IPS DF 6.9 (cell line): ENCODE measurements at regions not wholly inside any gene's neighbourhood (a gene's known extent, or its start where the extent isn't known, plus 50 kb on each side); places are given as distances from the start of the nearest gene placed in this dataset.

Experiments
- DNase-seq: peaks from one replicate; pipeline ENCODE4 v3.0.0-alpha.2; 2013; ENCODE audit warnings: low read depth, low spot score
- H3K27ac ChIP-seq: one replicate; pipeline ENCODE4 v1.5.1; 2013; ENCODE audit warnings: low read length, control low read depth
- H3K27me3 ChIP-seq: 2 replicates; pipeline ENCODE4 v1.6.1; 2013; ENCODE audit warnings: mild to moderate bottlenecking, low read length; ENCODE audit not compliant: control insufficient read depth, insufficient read depth
- H3K36me3 ChIP-seq: 2 replicates; pipeline ENCODE4 v1.6.1; 2013; ENCODE audit warnings: low read length; ENCODE audit not compliant: control insufficient read depth, insufficient read depth
- H3K4me1 ChIP-seq: 2 replicates; pipeline ENCODE4 v1.6.1; 2013; ENCODE audit warnings: low read length; ENCODE audit not compliant: control insufficient read depth, insufficient read depth
- H3K4me3 ChIP-seq: 2 replicates; pipeline ENCODE4 v1.5.1; 2013; ENCODE audit warnings: mild to moderate bottlenecking, low read length
- H3K9me3 ChIP-seq: 2 replicates; pipeline ENCODE4 v1.6.1; 2013; ENCODE audit warnings: low read length, inconsistent platforms; ENCODE audit not compliant: control insufficient read depth, insufficient read depth
- WGBS: extraction: QIAGEN DNeasy Blood & Tissue Kit; methylation state at CpG from one replicate; pipeline ENCODE4 v1.1.7; 2013; ENCODE audit warnings: mixed read lengths, missing lambda C conversion rate; ENCODE audit not compliant: insufficient read length, insufficient coverage; 5-methylcytosine and 5-hydroxymethylcytosine counted together

DNA sequence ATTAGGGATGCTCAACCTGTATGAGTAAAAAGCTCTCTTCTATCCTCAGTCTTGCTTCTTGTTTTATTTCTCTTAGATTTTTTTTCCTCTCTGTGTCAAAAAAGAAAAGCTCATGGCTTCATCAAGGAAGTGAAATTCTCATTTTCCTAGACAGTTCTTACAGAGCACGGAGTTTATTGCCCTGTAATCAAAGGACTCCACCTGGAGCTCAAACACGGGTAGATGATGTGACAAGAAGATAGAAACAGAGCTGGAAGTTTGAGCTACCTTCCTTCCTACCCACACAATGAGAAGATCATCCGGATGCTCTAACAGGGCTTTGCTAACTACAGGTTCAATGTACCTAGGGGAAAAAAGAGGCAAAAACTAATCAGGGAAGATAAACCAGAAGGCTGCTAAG lies 564.8 kb downstream of the MED13L start:
- no peak for DNase-seq
- Histone ChIP-seq H3K9me3 (no peaks in the 10 kb centered on the region), H3K27ac (no peak overlapping the region), H3K36me3 (no peaks in the 10 kb centered on the region), H3K27me3 (no peaks in the 10 kb centered on the region), H3K4me1 (no peaks in the 10 kb centered on the region), H3K4me3 (no peak overlapping the region)
- no CpG with 5 or more reads among the region's 3 CpGs for WGBS

DNA sequence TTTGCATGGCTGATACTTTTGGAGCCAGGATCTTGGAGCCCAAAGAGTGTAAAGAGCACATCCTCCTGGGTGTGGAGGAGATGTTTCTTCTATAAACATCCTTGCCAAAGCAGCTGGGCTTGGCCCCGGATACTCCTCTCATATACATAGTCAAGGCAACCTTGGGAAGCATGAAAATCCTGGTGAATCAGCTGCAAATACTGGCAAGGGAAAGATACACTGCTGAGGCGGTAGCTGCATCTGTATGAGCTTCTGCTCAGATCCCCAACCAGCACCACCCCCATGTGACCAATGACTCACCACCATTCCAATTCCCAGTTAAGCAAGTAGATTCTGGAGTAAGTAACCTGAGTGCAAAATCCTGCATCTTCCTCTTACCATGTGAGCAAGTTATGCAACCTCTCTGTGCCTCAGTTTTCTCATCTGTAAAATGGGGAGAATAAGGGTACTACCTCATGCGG lies 567.4 kb downstream of the MED13L start:
- no CpG with 5 or more reads among the region's 3 CpGs for WGBS
- Histone ChIP-seq H3K27ac (no peak overlapping the region), H3K27me3 (no peaks in the 10 kb centered on the region), H3K4me3 (no peak overlapping the region), H3K36me3 (no peaks in the 10 kb centered on the region), H3K9me3 (no peaks in the 10 kb centered on the region), H3K4me1 (no peaks in the 10 kb centered on the region)
- DNase-seq: no peak

DNA sequence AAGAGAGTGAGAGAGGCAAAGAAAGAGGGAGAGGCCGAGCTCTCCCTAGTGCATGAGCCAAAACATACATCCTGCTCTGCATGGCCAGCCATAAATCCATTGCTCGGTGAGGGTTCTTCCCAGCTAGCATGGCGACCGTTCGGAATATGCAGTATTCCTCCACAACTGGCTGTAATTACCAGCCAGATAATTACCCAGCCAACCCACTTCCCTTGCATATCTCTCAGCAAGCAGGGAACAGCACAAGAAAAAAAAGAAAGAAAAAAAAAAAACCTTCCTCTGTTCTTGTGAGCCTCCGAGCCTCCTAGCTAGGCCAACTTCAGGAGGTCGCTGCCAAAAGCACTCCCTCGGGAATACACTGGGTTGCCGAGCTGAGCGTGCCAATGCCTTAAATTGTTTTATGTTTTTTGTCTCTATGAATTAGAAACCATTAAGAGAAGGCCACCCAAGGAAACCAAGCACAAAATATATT lies 567.9 kb downstream of the MED13L start:
- Histone ChIP-seq H3K36me3 (no peaks in the 10 kb centered on the region), H3K9me3 (no peaks in the 10 kb centered on the region), H3K4me3 (no peak overlapping the region), H3K27me3 (no peaks in the 10 kb centered on the region), H3K27ac (no peak overlapping the region), H3K4me1 (no peaks in the 10 kb centered on the region)
- no peak for DNase-seq
- no CpG with 5 or more reads among the region's 10 CpGs for WGBS

DNA sequence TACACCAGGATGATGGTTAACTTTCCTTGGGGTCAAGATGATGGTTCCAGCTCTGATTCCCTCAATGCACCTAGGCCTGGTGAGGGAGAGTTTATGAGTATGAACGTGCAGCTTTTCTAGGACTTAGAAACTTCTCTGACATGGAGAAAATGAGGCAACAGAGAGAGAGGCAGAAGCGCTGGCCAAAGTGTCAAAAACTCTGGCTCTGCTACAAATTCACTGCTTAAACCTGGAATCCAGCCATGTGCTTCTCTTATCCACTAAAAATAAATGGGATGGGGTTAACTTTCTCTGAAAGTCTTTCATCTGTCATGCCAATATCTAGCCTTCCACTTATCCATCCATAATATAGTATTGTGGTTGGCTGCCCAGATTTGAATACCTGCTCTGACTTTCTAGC lies 568.7 kb downstream of the MED13L start:
- Histone ChIP-seq H3K4me3 (no peak overlapping the region), H3K27ac (no peak overlapping the region), H3K4me1 (no peaks in the 10 kb centered on the region), H3K36me3 (no peaks in the 10 kb centered on the region), H3K9me3 (no peaks in the 10 kb centered on the region), H3K27me3 (no peaks in the 10 kb centered on the region)
- WGBS: no CpG with 5 or more reads among the region's 2 CpGs
- DNase-seq: no peak

DNA sequence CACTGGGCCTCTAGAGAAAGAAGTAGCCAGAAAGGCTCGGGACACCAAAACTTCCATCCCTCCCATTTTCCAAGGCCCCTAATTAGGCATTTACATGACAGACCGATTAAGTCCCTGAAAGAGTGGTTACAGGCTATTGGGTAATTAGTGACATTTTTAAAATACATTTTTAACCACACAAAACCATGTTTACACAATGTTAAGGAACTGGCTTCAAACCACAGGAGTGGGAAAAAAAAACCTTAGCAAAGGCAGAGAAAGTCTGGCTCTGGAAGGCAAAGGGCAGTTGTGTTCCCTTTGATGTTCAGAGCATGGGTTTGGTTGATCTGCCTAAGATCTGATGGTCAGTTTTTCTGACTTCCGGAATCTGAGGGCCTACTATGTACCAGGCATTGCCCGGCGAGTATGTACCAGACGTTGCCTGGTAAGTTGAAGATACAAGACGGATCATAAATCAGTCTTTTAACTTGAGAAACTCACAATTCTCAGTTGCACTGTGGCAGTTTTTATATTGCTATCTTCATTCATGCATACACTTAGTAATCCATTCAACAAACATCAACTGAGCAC lies 576.5 kb downstream of the MED13L start:
- Histone ChIP-seq H3K4me1 (no peaks in the 10 kb centered on the region), H3K27ac (no peak overlapping the region), H3K27me3 (no peaks in the 10 kb centered on the region; the same call in 1 of the 2 replicates), H3K36me3 (no peaks in the 10 kb centered on the region), H3K9me3 (no peaks in the 10 kb centered on the region), H3K4me3 (no peak overlapping the region)
- no peak for DNase-seq
- WGBS: no CpG with 5 or more reads among the region's 7 CpGs

DNA sequence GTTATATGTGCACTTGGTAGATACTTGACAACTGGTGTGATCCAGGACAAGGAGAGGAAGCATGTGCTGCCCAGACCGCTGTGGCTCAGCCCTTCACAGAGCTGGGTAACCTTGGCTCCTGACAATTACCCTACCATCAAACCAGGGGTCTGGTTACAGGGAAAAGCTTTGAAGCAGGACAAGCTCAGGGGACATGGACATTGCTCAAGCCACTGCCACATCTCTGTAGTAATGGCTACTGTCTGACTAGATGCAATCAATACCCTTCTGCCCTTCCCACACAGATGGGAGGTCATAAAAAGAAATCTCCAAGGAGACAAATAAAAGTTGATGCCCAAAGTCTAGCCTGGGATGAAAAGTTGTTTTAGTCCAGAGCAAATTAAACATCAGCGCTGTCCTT lies 577.4 kb downstream of the MED13L start:
- Histone ChIP-seq H3K4me3 (no peak overlapping the region), H3K4me1 (no peaks in the 10 kb centered on the region), H3K27me3 (no peaks in the 10 kb centered on the region; the same call in 1 of the 2 replicates), H3K27ac (no peak overlapping the region), H3K9me3 (no peaks in the 10 kb centered on the region), H3K36me3 (no peaks in the 10 kb centered on the region)
- no CpG with 5 or more reads among the region's 2 CpGs for whole genome bisulfite sequencing
- DNase-seq: no peak

DNA sequence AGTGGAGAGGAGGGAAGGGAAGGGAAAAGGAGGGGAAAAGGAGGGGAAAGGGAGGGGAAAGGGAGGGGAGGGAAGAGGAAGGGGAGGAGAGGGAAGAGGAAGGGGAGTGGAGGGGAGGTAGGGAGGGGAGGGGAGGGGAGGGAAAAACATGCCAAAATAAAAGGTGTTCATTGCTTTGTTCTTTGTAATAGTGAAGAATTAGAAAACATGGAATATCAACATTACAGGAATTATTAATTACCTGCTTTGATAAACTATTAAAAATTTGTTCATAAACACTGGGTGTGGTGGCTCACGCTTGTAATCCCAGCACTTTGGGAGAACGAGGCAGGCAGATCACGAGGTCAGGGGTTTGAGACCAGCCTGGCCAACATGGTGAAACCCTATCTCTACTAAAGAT lies 579.2 kb downstream of the MED13L start:
- no peak overlapping the region for H3K27ac ChIP-seq
- no peak overlapping the region for H3K4me3 ChIP-seq
- H3K27me3 ChIP-seq: no peaks in the 10 kb centered on the region
- H3K4me1 ChIP-seq: no peaks in the 10 kb centered on the region
- WGBS: no CpG with 5 or more reads among the region's 3 CpGs
- H3K9me3 ChIP-seq: no peaks in the 10 kb centered on the region
- DNase-seq: no peak
- H3K36me3 ChIP-seq: no peaks in the 10 kb centered on the region

DNA sequence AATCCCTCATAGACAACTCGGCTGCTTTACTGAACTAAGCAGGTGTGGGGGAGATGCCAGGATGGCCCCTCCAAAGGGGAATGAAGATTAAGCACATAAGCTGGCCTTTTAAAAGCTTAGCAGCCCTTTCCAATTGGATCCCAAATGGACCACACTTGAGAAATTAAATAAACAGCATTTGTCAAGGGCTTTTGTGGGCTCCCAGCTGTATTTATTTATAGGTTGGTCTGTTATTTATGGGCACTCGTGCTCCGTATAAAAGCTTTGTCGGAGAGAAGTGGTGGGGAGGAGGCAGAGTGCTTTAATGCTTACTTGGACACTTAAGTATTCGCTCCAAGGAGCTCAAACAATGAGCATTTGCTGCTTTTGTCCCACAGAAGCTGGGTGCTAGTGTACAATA lies 580.2 kb downstream of the MED13L start:
- Histone ChIP-seq H3K27me3 (no peaks in the 10 kb centered on the region), H3K4me3 (no peak overlapping the region), H3K9me3 (no peaks in the 10 kb centered on the region), H3K36me3 (no peaks in the 10 kb centered on the region), H3K4me1 (no peaks in the 10 kb centered on the region), H3K27ac (no peak overlapping the region)
- no peak for DNase-seq
- WGBS: no CpG with 5 or more reads among the region's 5 CpGs

DNA sequence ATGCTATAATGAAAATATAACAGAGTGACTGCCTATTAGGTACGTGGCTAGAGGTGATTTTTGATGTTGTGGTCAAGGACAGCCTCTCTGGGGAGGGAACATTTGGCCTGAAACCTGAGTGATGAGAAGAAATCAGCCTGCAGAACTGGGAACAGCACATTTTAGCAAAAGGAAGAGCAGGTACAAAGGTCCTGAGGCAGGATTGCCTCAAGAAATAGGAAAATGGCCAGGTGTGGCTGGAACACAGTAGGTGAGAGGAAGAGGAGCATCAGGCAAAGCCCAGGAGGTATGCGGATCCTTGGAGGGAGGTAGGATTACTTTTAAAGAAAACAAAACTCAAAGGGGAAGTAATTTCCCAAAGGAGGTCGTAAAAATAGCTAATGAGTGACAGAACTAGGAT lies 582.9 kb downstream of the MED13L start:
- no CpG with 5 or more reads among the region's 3 CpGs for WGBS
- DNase-seq: no peak
- Histone ChIP-seq H3K27ac (no peak overlapping the region), H3K4me1 (no peaks in the 10 kb centered on the region), H3K9me3 (no peaks in the 10 kb centered on the region), H3K4me3 (no peak overlapping the region), H3K36me3 (no peaks in the 10 kb centered on the region), H3K27me3 (no peaks in the 10 kb centered on the region)

DNA sequence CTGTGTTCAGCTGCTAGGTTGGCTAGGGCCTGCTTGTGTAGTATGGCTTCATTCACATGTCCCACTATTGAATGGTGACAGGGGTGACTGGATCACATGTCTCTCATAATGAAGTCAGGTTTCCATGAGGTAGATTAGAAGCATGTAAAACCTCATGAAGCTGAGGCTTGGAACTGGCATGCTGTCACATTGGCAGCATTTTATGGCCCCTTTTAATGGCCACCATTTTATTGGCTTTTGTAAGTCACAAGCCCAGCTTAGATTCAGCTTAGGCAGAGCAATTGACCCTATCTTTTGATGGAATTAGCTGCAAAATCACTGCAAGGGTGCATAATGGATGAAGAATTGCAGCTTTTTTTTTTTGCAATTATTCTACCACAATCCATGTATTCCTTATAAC lies 583.5 kb downstream of the MED13L start:
- DNase-seq: no peak
- Histone ChIP-seq H3K27ac (no peak overlapping the region), H3K36me3 (no peaks in the 10 kb centered on the region), H3K4me1 (no peaks in the 10 kb centered on the region), H3K4me3 (no peak overlapping the region), H3K27me3 (no peaks in the 10 kb centered on the region), H3K9me3 (no peaks in the 10 kb centered on the region)

DNA sequence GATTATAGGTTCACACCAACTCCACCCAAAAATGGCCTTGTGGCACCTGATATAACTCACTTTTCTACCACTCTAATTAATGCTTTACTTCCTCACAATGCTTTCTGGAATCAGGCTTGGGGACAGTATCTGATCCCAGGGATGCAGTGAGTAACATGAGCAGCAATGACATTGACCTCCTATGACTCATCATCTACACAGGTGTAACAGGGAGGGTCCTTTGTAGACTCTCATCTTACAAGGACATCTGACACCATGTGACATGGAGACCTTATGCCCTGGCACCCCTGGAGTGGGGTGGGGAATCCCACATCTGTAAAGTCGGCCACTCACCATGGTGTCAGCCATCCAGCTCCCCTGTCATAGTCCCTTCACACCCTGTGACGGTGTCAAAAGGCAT lies 586.4 kb downstream of the MED13L start:
- Histone ChIP-seq H3K4me1 (no peaks in the 10 kb centered on the region), H3K4me3 (no peak overlapping the region), H3K9me3 (no peaks in the 10 kb centered on the region), H3K27ac (no peak overlapping the region), H3K27me3 (no peaks in the 10 kb centered on the region), H3K36me3 (no peaks in the 10 kb centered on the region)
- no CpG with 5 or more reads among the region's 2 CpGs for WGBS
- no peak for DNase-seq
